ENCODE measurements at regions not wholly inside any gene's neighbourhood (a gene's known extent, or its start where the extent isn't known, plus 50 kb on each side); places are given as distances from the start of the nearest gene placed in this dataset.

DNA sequence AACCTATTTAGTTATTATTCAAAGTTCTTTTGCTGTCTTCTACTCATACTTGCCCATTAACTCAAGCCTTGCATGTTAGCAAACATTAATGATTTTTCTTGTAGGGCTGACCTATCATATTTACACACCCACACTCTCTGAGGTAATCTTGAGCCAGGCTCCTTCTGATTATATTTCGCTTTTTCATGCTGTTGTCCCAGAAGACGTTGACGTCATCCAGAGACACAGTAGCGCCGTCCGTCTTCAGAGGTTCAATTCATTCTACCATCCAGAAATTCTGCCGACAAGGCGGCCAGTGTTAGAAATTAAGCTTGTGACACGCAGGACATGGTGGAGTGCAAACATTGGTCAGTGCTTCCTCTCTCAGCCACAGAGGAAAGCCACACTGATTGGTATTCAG, 584.7 kb downstream of the BMP2 start:
- Histone ChIP-seq H3K27ac (ENCODE audit: insufficient read depth, low read length) (no peak overlapping the region), H3K23ac (ENCODE audit: low read depth, low read length) (no peak overlapping the region), H2BK120ac (ENCODE audit: low read depth, low read length) (no peak overlapping the region), H2AFZ (replicated peaks; ENCODE audit: low read length, poor library complexity) (no peak overlapping the region), H4K20me1 (ENCODE audit: insufficient read depth, low read length) (no peaks in the 10 kb centered on the region), H2BK20ac (ENCODE audit: low read depth, low read length) (no peak overlapping the region), H3K9me1 (ENCODE audit: insufficient read depth, low read length) (no peaks in the 10 kb centered on the region), H3K4ac (ENCODE audit: low read depth, low read length) (no peak overlapping the region), H3K4me1 (ENCODE audit: control insufficient read depth, insufficient read depth, low read length) (no peaks in the 10 kb centered on the region), H4K5ac (ENCODE audit: low read depth, low read length) (no peak overlapping the region), H3K27me3 (ENCODE audit: control insufficient read depth, insufficient read depth, low read length) (no peaks in the 10 kb centered on the region), H2AK5ac (ENCODE audit: low read depth, low read length) (no peak overlapping the region), H3K18ac (ENCODE audit: low read depth, low read length) (no peak overlapping the region), H4K91ac (ENCODE audit: insufficient read depth, low read depth, low read length) (no peak overlapping the region), H3K4me2 (ENCODE audit: low read depth, low read length) (no peak overlapping the region), H3K56ac (ENCODE audit: extremely low read depth, insufficient read depth, low read length) (no peak overlapping the region), H2BK15ac (ENCODE audit: low read depth, low read length) (no peak overlapping the region), H4K8ac (ENCODE audit: low read depth in 2 of 2, low read length in 2 of 2) (no peak overlapping the region), H3K79me1 (ENCODE audit: low read depth in 1 of 2, low read length in 2 of 2) (no peaks in the 10 kb centered on the region), H3K4me3 (ENCODE audit: insufficient read depth, low read depth, low read length) (no peak overlapping the region), H2AK9ac (replicated peaks; ENCODE audit: low read depth, low read length, poor library complexity) (no peak overlapping the region), H3K14ac (replicated peaks; ENCODE audit: low read depth, low read length) (no peak overlapping the region), H3K9ac (ENCODE audit: low read depth, low read length) (no peak overlapping the region), H3K36me3 (ENCODE audit: control insufficient read depth, insufficient read depth, low read length) (no peaks in the 10 kb centered on the region), H2BK5ac (ENCODE audit: low read depth, low read length, poor library complexity, severe bottlenecking) (no peak overlapping the region), H3K9me3 (ENCODE audit: control insufficient read depth, insufficient read depth, low read length) (no peaks in the 10 kb centered on the region; the same call in 1 of the 2 replicates)
- in situ Hi-C loops (cut with MboI; ENCODE audit: low sequenced_read_pairs), result no loop called here
- BruUV-seq (replicated peaks), result no TSS peak
- 55% methylated on average over 3 of the region's 9 CpGs; no CpG with 5 or more reads in 1 of the 2 experiments for WGBS, 2 experiments (ENCODE audit: extremely low coverage in 2 of 2, insufficient read length in 1 of 2)
- intact Hi-C loops (cut with micrococcal nuclease), result no loop called here
- dilution Hi-C loops (cut with HindIII; ENCODE audit: low sequenced_read_pairs, unreplicated experiment), result no loop called here
- ChIA-PET CTCF (no interaction called here), POLR2A (ENCODE audit: unreplicated experiment) (no interaction called here)
- DNase-seq (no peak), ATAC-seq (ENCODE audit: low read depth) (no peak)
- TF ChIP-seq POLR2A (IDR thresholded peaks at IDR 0.05; ENCODE audit: low read depth, low read length) (no peak), SMC3 (IDR thresholded peaks at IDR 0.05; ENCODE audit: low read depth, low read length) (no peak)
